Adrenal gland (tissue), 9 donors: ENCODE measurements at regions not wholly inside any gene's neighbourhood (a gene's known extent, or its start where the extent isn't known, plus 50 kb on each side); places are given as distances from the start of the nearest gene placed in this dataset.
A peak's percentile ranks its signal among the peaks of the same experiment; 100 is the strongest.

Source experiments
- DNase-seq, 7 donors: peaks; one replicate each; pipeline ENCODE4 v3.0.0-alpha.2; 2019 to 2020
- H3K27ac ChIP-seq, 5 donors: fragments of 200-600 bp; sonication (generic) in 4 of 5; 1 replicate in 3 of 5; 2 replicates in 2 of 5; pipeline versions ENCODE4 v1.5.1 to v1.8.0; 2016 to 2020; ENCODE audit warnings: mild to moderate bottlenecking in 1 of 5
- H3K27me3 ChIP-seq: fragments of 200-600 bp; 2 replicates; pipeline ENCODE4 v1.8.0; 2021
- H3K36me3 ChIP-seq, 2 donors: fragments of 200-600 bp; replicated peaks in 1 of 2; 1 replicate in 1 of 2; 2 replicates in 1 of 2; pipeline versions ENCODE4 v1.5.1 to v1.8.0; 2018 to 2022
- H3K4me1 ChIP-seq, 2 donors: fragments of 200-600 bp; replicated peaks in 1 of 2; 1 replicate in 1 of 2; 2 replicates in 1 of 2; pipeline versions ENCODE4 v1.5.1 to v1.8.0; 2018 to 2021
- H3K4me3 ChIP-seq, 4 donors: fragments of 200-600 bp; sonication (generic) in 3 of 4; one replicate each; pipeline ENCODE4 v1.5.1; 2016 to 2018
- H3K9me3 ChIP-seq, 3 donors: fragments of 200-600 bp; sonication (generic) in 1 of 3; replicated peaks in 1 of 3; 1 replicate in 2 of 3; 2 replicates in 1 of 3; pipeline versions ENCODE4 v1.5.1 to v1.8.0; 2016 to 2021
- POLR2A ChIP-seq, 2 donors: fragments of 450-650 bp; IDR thresholded peaks; one replicate each; pipeline ENCODE4 v1.6.1; 2017; ENCODE audit warnings: antibody characterized with exemption in 2 of 2, mild to moderate bottlenecking in 2 of 2, moderate library complexity in 1 of 2
- WGBS, 4 donors: extraction: QIAGEN DNeasy Blood & Tissue Kit in 2 of 4; methylation state at CpG; one replicate each; pipeline versions ENCODE4 v1.1.5 to v1.1.7; 2013 to 2017; 5-methylcytosine and 5-hydroxymethylcytosine counted together
- intact Hi-C, 2 donors: fragments of 100-400 bp; cut with DNase I; formaldehyde crosslinking; loops; one replicate each; pipeline versions ENCODE4 v1.14.1 to v1.15.0; 2022 to 2023
- TF ChIP-seq, protein P1 (sequence below), 6 experiments: fragments of 450-650 bp in 4 of 6; fragments of 200-600 bp in 2 of 6; sonication (generic) in 1 of 6; IDR thresholded peaks; 1 replicate in 5 of 6; 2 replicates in 1 of 6; pipeline versions ENCODE4 v1.5.1 to v1.8.0; 2016 to 2021; ENCODE audit warnings: antibody characterized with exemption in 6 of 6, mild to moderate bottlenecking in 2 of 6, moderate library complexity in 1 of 6
- donor health status: healthy with polysubstance abuse.
- donor health status: Bipolar disorder and iron deficiency.
- donor health status: DM: yes; HTN: yes; CAD: no.
- donor health status: DM: no; HTN: no; CAD: no.
- donor health status: DM: no; HTN: no; CAD: no.

- H3K27ac ChIP-seq, result no peak overlapping the region
- no peak overlapping the region for H3K4me3 ChIP-seq
- TF ChIP-seq, protein P1, sequence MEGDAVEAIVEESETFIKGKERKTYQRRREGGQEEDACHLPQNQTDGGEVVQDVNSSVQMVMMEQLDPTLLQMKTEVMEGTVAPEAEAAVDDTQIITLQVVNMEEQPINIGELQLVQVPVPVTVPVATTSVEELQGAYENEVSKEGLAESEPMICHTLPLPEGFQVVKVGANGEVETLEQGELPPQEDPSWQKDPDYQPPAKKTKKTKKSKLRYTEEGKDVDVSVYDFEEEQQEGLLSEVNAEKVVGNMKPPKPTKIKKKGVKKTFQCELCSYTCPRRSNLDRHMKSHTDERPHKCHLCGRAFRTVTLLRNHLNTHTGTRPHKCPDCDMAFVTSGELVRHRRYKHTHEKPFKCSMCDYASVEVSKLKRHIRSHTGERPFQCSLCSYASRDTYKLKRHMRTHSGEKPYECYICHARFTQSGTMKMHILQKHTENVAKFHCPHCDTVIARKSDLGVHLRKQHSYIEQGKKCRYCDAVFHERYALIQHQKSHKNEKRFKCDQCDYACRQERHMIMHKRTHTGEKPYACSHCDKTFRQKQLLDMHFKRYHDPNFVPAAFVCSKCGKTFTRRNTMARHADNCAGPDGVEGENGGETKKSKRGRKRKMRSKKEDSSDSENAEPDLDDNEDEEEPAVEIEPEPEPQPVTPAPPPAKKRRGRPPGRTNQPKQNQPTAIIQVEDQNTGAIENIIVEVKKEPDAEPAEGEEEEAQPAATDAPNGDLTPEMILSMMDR (IDR thresholded peaks at IDR 0.05), result no peak
- TF ChIP-seq POLR2A (IDR thresholded peaks at IDR 0.05), result no peak
- H3K4me1 ChIP-seq, result peaks cover 3 to 8% of the 10 kb centered on the region in 2 donors
- H3K36me3 ChIP-seq, result no peaks in the 10 kb centered on the region
- H3K9me3 ChIP-seq, result no peaks in the 10 kb centered on the region
- no peak for DNase-seq
- 83 to 89% (median 88%) methylated on average over 3 to 5 of the region's 5 CpGs for WGBS, 4 donors
- H3K27me3 ChIP-seq, result no peaks in the 10 kb centered on the region
- intact Hi-C loops, result loop anchor here (5.0 kb wide), 2 partner anchors 414 to 434 kb away; no protein-coding TSS in a partner anchor
Observed at GRCh38 chr2:37831081-37831780, 93.9 kb upstream of the RMDN2 start.

DNA sequence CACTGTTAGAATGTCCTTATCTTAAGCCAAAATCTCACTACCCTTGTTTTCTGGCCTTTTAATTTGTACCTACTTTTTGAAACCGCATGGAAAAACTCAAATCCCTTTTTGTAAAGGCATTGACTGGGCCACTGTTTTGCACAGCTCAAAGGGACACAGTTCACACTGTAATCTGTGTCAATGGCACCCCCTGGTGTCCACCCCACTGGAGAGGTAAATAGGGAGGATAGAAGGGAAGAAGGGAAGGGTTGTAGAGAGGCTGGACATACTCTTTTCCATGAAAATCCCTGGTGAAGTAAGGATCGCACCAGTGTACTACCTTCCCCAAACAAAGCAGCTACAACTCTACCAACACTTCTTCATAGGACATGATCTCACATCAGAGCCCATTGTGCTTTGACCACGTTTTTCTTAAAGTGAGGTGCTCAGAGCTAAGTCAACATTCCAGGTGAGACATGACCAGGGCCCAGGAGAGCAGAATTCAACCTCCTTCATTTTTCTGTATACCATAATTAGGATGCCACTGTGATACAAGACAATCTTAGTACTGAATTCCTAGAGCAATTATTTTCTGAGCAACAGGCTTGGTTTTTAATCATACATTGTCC, 92.4 kb upstream of the RMDN2 start:
- peaks cover 3 to 8% of the 10 kb centered on the region in 2 donors for H3K4me1 ChIP-seq
- no peaks in the 10 kb centered on the region for H3K27me3 ChIP-seq
- intact Hi-C loops, result loop anchor here (5.0 kb wide), 2 partner anchors 415 to 435 kb away; no protein-coding TSS in a partner anchor
- no peaks in the 10 kb centered on the region for H3K9me3 ChIP-seq
- H3K27ac ChIP-seq, result no peak overlapping the region
- no peak for TF ChIP-seq POLR2A (IDR thresholded peaks at IDR 0.05)
- TF ChIP-seq, protein P1 (IDR thresholded peaks at IDR 0.05), result peak; percentile 60 to 91 (median 85)
- H3K36me3 ChIP-seq, result no peaks in the 10 kb centered on the region
- WGBS, 4 donors, result 38 to 49% (median 45%) methylated on average over 3 of the region's 3 CpGs
- no peak overlapping the region for H3K4me3 ChIP-seq
- peak; percentile 83 to 96 (median 91) for DNase-seq

DNA sequence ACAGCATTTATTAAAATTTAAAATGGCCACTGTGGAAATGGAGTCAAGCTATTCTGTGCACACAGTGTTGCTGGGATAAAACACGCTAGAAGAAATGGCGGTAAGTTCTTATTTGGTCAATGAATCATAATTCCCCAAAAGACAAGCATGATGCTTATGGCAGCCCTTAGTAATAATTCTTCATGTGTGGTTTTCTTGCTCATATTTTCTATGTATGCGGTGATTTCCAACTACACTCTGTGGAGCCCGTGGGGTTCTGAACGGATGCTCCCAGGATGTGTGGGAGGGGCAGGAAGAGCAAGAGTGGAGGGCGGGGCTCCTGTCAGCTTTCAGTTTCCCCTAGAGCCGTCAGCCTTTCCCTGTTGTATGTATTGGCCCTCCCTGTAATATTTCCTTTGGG, 91.7 kb upstream of the RMDN2 start:
- DNase-seq, result no peak
- Histone ChIP-seq H3K9me3 (no peaks in the 10 kb centered on the region), H3K27me3 (no peaks in the 10 kb centered on the region), H3K36me3 (no peaks in the 10 kb centered on the region), H3K27ac (no peak overlapping the region), H3K4me3 (no peak overlapping the region), H3K4me1 (peaks cover 3 to 8% of the 10 kb centered on the region in 2 donors)
- TF ChIP-seq, protein P1 (IDR thresholded peaks at IDR 0.05), result no peak
- TF ChIP-seq POLR2A (IDR thresholded peaks at IDR 0.05), result no peak
- intact Hi-C loops, result loop anchor here (5.0 kb wide), 2 partner anchors 416 to 436 kb away; no protein-coding TSS in a partner anchor
- 44 to 53% (median 45%) methylated on average over 7 of the region's 7 CpGs for WGBS, 4 donors

DNA sequence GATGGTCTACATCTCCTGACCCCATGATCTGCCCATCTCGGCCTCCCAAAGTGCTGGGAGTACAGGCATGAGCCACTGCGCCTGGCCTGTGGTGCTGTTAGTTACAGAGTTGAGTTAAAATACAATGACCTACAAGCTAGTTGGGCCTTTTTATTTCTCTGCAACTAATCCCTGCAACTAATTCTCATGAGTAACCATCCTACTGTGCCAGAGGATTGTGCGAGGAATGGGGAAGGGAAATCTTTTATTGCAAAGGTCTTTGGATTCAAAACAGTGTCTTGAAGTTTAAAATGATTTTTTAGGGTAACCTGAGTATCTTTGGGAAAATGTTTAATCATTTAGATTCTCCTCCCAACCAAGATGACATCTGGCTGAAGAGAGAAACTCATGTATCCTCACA, 88.8 kb upstream of the RMDN2 start:
- Histone ChIP-seq H3K27ac (no peak overlapping the region), H3K4me3 (no peak overlapping the region), H3K27me3 (no peaks in the 10 kb centered on the region), H3K36me3 (no peaks in the 10 kb centered on the region), H3K9me3 (no peaks in the 10 kb centered on the region), H3K4me1 (peaks cover 0 to 4% of the 10 kb centered on the region in 2 donors)
- intact Hi-C loops, result loop anchor here in 1 of 2 donors (5.0 kb wide), 1 partner anchor 424 kb away; no protein-coding TSS in a partner anchor
- 81 to 97% (median 89%) methylated on average over 3 of the region's 3 CpGs for WGBS, 4 donors
- no peak for DNase-seq
- TF ChIP-seq, protein P1 (IDR thresholded peaks at IDR 0.05), result no peak
- TF ChIP-seq POLR2A (IDR thresholded peaks at IDR 0.05), result no peak
